Bronchial epithelial cell (primary cell): ENCODE measurements at regions not wholly inside any gene's neighbourhood (a gene's known extent, or its start where the extent isn't known, plus 50 kb on each side); places are given as distances from the start of the nearest gene placed in this dataset.

Experiments
- DNase-seq: peaks from one replicate; pipeline ENCODE4 v3.0.0-alpha.2; 2010; ENCODE audit warnings: low read depth
- FAIRE-seq: peaks from 2 replicates; lab custom pipeline; 2011; peaks lifted over from hg19 to GRCh38; lab: Jason Lieb, UNC
- H3K27me3 ChIP-seq: 2 replicates; pipeline ENCODE4 v1.5.1; 2011; ENCODE audit warnings: low read length; ENCODE audit not compliant: control insufficient read depth, insufficient read depth
- H3K36me3 ChIP-seq: 2 replicates; pipeline ENCODE4 v1.5.1; 2011; ENCODE audit warnings: low read length; ENCODE audit not compliant: control insufficient read depth, insufficient read depth
- H3K4me3 ChIP-seq: 2 replicates; pipeline ENCODE4 v1.5.1; 2011; ENCODE audit warnings: mild to moderate bottlenecking, low read depth, low read length, control low read depth
- TF ChIP-seq, protein P1 (sequence below): IDR thresholded peaks from 2 replicates; pipeline ENCODE4 v1.5.1; 2011; ENCODE audit warnings: mild to moderate bottlenecking, moderate library complexity, low read length, control low read depth, inconsistent platforms; ENCODE audit not compliant: insufficient read depth, severe bottlenecking

GRCh38 chr1:47629201-47629600 lies 191.4 kb downstream of the FOXD2 start:
- no peak for FAIRE-seq
- peaks cover 2% of the 10 kb centered on the region for H3K27me3 ChIP-seq
- TF ChIP-seq, protein P1, sequence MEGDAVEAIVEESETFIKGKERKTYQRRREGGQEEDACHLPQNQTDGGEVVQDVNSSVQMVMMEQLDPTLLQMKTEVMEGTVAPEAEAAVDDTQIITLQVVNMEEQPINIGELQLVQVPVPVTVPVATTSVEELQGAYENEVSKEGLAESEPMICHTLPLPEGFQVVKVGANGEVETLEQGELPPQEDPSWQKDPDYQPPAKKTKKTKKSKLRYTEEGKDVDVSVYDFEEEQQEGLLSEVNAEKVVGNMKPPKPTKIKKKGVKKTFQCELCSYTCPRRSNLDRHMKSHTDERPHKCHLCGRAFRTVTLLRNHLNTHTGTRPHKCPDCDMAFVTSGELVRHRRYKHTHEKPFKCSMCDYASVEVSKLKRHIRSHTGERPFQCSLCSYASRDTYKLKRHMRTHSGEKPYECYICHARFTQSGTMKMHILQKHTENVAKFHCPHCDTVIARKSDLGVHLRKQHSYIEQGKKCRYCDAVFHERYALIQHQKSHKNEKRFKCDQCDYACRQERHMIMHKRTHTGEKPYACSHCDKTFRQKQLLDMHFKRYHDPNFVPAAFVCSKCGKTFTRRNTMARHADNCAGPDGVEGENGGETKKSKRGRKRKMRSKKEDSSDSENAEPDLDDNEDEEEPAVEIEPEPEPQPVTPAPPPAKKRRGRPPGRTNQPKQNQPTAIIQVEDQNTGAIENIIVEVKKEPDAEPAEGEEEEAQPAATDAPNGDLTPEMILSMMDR = no peak
- no peak for DNase-seq
- no peak overlapping the region for H3K4me3 ChIP-seq
- H3K36me3 ChIP-seq = no peaks in the 10 kb centered on the region

GRCh38 chr1:47630346-47630745 lies 192.5 kb downstream of the FOXD2 start:
- DNase-seq (no peak), FAIRE-seq (no peak)
- Histone ChIP-seq H3K4me3 (no peak overlapping the region), H3K27me3 (peaks cover 3% of the 10 kb centered on the region), H3K36me3 (no peaks in the 10 kb centered on the region)
- TF ChIP-seq, protein P1 = no peak

DNA sequence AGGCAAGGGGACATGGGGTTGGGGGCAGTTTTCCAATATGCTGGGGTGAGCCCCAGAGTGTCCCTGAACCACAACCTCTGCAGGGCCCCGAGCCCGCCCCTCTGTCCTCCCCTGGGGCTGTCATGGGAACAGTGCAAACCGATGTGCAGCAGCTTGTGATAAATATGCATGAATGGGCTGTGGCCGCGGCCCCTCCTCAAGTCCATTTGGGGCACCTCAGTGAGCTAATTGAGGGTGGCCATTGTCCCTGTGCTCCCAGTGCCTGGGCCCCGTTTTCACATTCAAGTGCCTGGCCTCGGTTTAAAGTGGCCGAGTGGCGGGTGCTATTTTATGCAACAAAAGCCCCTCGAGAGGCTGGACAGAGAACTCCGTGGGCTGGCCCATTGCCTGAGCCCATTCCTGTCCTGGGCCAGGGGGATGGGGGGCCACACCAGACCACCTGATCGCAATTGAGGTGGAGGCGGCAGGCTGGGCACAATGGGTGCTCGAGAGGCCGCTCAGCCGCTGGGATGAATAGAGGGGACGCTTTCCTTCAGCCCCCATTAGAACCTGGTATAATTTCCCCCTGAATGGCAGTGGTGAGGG lies 193.7 kb downstream of the FOXD2 start:
- peaks cover 3% of the 10 kb centered on the region for H3K27me3 ChIP-seq
- FAIRE-seq (no peak), DNase-seq (no peak)
- no peak overlapping the region for H3K4me3 ChIP-seq
- TF ChIP-seq, protein P1 = no peak
- no peaks in the 10 kb centered on the region for H3K36me3 ChIP-seq

DNA sequence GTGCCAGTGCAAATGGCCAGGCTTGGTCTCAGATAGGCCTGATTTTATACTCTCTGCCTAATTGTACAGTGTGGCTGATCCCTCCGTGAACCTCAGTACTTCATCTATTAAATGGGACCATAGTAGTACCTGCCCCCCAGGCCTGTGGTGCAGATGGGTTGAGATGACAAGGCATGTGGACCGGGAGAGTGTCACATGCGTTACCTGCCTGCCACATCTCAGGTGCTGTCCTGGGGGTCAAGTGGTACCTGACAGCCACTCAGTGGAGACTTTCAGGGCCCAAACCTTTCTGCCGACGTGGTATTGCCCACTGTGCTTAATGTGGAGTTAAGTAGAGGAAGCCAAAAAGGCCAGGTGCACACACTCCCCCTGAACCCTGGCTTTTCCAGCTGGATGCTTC lies 197.3 kb downstream of the FOXD2 start:
- no peaks in the 10 kb centered on the region for H3K36me3 ChIP-seq
- FAIRE-seq (no peak), DNase-seq (no peak)
- H3K4me3 ChIP-seq = no peak overlapping the region
- H3K27me3 ChIP-seq = peaks cover 5% of the 10 kb centered on the region
- TF ChIP-seq, protein P1 = no peak

DNA sequence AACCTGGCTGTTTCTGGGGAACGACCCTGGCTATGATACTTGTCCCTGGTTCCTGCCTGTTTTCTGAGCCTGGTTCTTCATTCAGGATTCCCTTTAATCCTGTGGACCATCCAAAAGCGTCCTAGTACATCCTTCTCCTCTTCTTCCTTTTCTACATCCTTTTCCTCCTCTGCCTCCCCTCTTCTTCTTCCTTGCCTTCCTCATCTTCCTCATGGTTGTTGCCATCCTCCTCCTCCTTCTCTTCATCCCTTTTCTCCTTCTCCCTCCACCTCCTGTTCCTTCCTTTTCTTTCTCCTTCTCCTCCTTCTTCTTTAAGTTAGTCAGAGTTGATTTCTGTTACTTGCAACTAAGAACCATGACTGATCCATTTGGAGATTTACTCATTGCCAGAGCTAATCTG lies 197.8 kb downstream of the FOXD2 start:
- Histone ChIP-seq H3K36me3 (no peaks in the 10 kb centered on the region), H3K27me3 (peaks cover 5% of the 10 kb centered on the region), H3K4me3 (no peak overlapping the region)
- TF ChIP-seq, protein P1 = no peak
- no peak for DNase-seq
- FAIRE-seq = no peak

DNA sequence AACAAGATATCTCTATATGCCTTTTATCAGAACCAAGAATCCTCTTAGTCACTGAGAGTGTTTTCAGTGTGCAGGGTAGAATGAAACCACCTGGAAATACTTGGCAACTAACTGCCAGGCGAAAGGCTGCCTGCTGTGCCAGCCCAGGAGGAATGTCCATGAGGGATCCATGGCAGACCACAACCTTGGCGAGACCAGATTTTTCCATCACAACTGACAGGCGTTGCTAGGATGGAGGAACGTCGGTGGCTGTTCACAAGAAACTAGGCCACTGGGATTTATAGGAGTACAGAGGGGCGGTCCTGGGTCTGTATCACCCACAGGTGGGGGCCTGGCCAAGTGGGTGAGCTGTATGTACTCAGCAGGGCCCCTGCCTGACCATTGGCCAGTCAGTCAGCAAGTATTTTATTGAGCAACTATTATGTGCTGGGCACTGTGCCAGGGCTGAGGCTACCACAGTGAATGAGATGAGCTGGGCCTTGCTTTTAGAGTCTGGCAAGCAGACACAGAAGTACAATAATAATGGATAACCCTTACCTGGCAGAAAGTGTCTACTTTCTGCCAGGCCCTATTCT lies 199.4 kb downstream of the FOXD2 start:
- DNase-seq (no peak), FAIRE-seq (no peak)
- Histone ChIP-seq H3K27me3 (peaks cover 6% of the 10 kb centered on the region), H3K4me3 (no peak overlapping the region), H3K36me3 (no peaks in the 10 kb centered on the region)
- TF ChIP-seq, protein P1 = no peak
